ENCODE measurements at regions not wholly inside any gene's neighbourhood (a gene's known extent, or its start where the extent isn't known, plus 50 kb on each side); places are given as distances from the start of the nearest gene placed in this dataset.
"Not testable (repeated sequence)": the region's sequence is repeated elsewhere in the genome, so short reads cannot be mapped to it uniquely, and the experiment has no call there.

DNA sequence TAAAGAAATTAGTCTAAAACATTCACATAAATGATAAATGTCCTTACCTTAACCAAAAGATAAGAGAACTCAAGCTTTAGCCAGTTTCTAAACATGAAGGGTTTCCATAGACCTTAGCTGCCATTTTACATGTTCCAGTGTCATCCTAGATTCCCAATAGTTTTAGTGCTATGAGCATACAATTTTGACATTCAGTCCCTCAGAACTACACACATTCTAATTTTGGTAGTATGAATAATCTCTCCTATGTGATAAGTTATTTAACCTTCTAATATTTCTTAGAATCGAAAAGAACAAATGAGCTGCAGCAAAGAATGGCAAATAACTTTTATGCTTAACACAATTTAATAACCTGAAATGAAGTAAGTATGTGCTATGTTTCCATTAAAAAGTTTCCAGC lies 338.5 kb downstream of the TYW1 start:
- H2BK20ac ChIP-seq (ENCODE audit: low read depth, low read length); H3K4ac ChIP-seq (ENCODE audit: low read depth, low read length); H2BK120ac ChIP-seq (ENCODE audit: low read depth, low read length); POLR2A ChIA-PET (ENCODE audit: unreplicated experiment); in situ Hi-C loops (cut with MboI; ENCODE audit: low sequenced_read_pairs); H3K56ac ChIP-seq (ENCODE audit: extremely low read depth, insufficient read depth, low read length); H4K20me1 ChIP-seq (ENCODE audit: insufficient read depth, low read length); DNase-seq; ATAC-seq (ENCODE audit: low read depth); H4K5ac ChIP-seq (ENCODE audit: low read depth, low read length); H3K79me1 ChIP-seq (ENCODE audit: low read depth in 1 of 2, low read length in 2 of 2); dilution Hi-C loops (cut with HindIII; ENCODE audit: low sequenced_read_pairs, unreplicated experiment); H4K8ac ChIP-seq (ENCODE audit: low read depth in 2 of 2, low read length in 2 of 2); H3K18ac ChIP-seq (ENCODE audit: low read depth, low read length); H2AK5ac ChIP-seq (ENCODE audit: low read depth, low read length); H3K9me3 ChIP-seq (ENCODE audit: control insufficient read depth, insufficient read depth, low read length); H3K9me1 ChIP-seq (ENCODE audit: insufficient read depth, low read length); H3K4me1 ChIP-seq (ENCODE audit: control insufficient read depth, insufficient read depth, low read length); H2BK5ac ChIP-seq (ENCODE audit: low read depth, low read length, poor library complexity, severe bottlenecking); intact Hi-C loops (cut with micrococcal nuclease); H2BK15ac ChIP-seq (ENCODE audit: low read depth, low read length); H3K23ac ChIP-seq (ENCODE audit: low read depth, low read length); H3K36me3 ChIP-seq (ENCODE audit: control insufficient read depth, insufficient read depth, low read length); H2AK9ac ChIP-seq (replicated peaks; ENCODE audit: low read depth, low read length, poor library complexity); H3K4me2 ChIP-seq (ENCODE audit: low read depth, low read length); H3K27me3 ChIP-seq (ENCODE audit: control insufficient read depth, insufficient read depth, low read length); H3K27ac ChIP-seq (ENCODE audit: insufficient read depth, low read length); H3K9ac ChIP-seq (ENCODE audit: low read depth, low read length); H3K4me3 ChIP-seq (ENCODE audit: insufficient read depth, low read depth, low read length); BruUV-seq (replicated peaks); H4K91ac ChIP-seq (ENCODE audit: insufficient read depth, low read depth, low read length); H2AFZ ChIP-seq (replicated peaks; ENCODE audit: low read length, poor library complexity); CTCF ChIA-PET; H3K14ac ChIP-seq (replicated peaks; ENCODE audit: low read depth, low read length): not testable (repeated sequence)
- WGBS, 2 experiments (ENCODE audit: extremely low coverage in 2 of 2, insufficient read length in 1 of 2) = no CpG with 5 or more reads among the region's 1 CpG

DNA sequence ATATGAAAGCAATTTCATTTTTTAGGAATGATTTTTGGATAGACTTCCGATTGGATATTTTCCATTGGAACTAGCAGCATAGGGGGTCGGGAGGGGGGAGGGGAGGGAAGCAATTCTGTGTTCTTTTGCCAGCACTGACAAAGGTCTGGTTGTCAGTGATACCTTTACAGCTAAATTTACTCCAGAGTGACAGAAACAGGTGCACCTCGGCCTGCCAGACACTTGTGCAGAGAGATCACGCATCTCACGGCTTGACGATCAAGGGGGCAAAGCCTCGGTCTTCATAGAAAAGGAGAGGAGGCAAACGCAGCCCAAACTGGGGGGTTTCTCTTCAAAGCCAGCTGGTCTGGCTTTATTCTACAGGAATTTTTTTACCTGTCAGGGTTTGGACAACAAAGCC lies 339.0 kb downstream of the TYW1 start:
- H3K23ac ChIP-seq (ENCODE audit: low read depth, low read length); in situ Hi-C loops (cut with MboI; ENCODE audit: low sequenced_read_pairs); H3K36me3 ChIP-seq (ENCODE audit: control insufficient read depth, insufficient read depth, low read length); H3K18ac ChIP-seq (ENCODE audit: low read depth, low read length); H2BK20ac ChIP-seq (ENCODE audit: low read depth, low read length); H2AK5ac ChIP-seq (ENCODE audit: low read depth, low read length); H3K79me1 ChIP-seq (ENCODE audit: low read depth in 1 of 2, low read length in 2 of 2); H3K9me3 ChIP-seq (ENCODE audit: control insufficient read depth, insufficient read depth, low read length); H2AFZ ChIP-seq (replicated peaks; ENCODE audit: low read length, poor library complexity); H2BK120ac ChIP-seq (ENCODE audit: low read depth, low read length); POLR2A ChIA-PET (ENCODE audit: unreplicated experiment); H4K20me1 ChIP-seq (ENCODE audit: insufficient read depth, low read length); H3K4me2 ChIP-seq (ENCODE audit: low read depth, low read length); H4K5ac ChIP-seq (ENCODE audit: low read depth, low read length); DNase-seq; intact Hi-C loops (cut with micrococcal nuclease); H3K9ac ChIP-seq (ENCODE audit: low read depth, low read length); H3K14ac ChIP-seq (replicated peaks; ENCODE audit: low read depth, low read length); dilution Hi-C loops (cut with HindIII; ENCODE audit: low sequenced_read_pairs, unreplicated experiment); H2BK15ac ChIP-seq (ENCODE audit: low read depth, low read length); H3K27ac ChIP-seq (ENCODE audit: insufficient read depth, low read length); H2BK5ac ChIP-seq (ENCODE audit: low read depth, low read length, poor library complexity, severe bottlenecking); ATAC-seq (ENCODE audit: low read depth); H4K8ac ChIP-seq (ENCODE audit: low read depth in 2 of 2, low read length in 2 of 2); H3K4me3 ChIP-seq (ENCODE audit: insufficient read depth, low read depth, low read length); BruUV-seq (replicated peaks); H4K91ac ChIP-seq (ENCODE audit: insufficient read depth, low read depth, low read length); H3K27me3 ChIP-seq (ENCODE audit: control insufficient read depth, insufficient read depth, low read length); H3K4me1 ChIP-seq (ENCODE audit: control insufficient read depth, insufficient read depth, low read length); H3K4ac ChIP-seq (ENCODE audit: low read depth, low read length); H2AK9ac ChIP-seq (replicated peaks; ENCODE audit: low read depth, low read length, poor library complexity); H3K56ac ChIP-seq (ENCODE audit: extremely low read depth, insufficient read depth, low read length); CTCF ChIA-PET; H3K9me1 ChIP-seq (ENCODE audit: insufficient read depth, low read length): not testable (repeated sequence)
- WGBS, 2 experiments (ENCODE audit: extremely low coverage in 2 of 2, insufficient read length in 1 of 2) = no CpG with 5 or more reads among the region's 8 CpGs

All from IMR-90 (cell line).